Hypothalamus (tissue), 51 donors: ENCODE measurements at regions not wholly inside any gene's neighbourhood (a gene's known extent, or its start where the extent isn't known, plus 50 kb on each side); places are given as distances from the start of the nearest gene placed in this dataset.
A peak's percentile ranks its signal among the peaks of the same experiment; 100 is the strongest.

ENCODE experiments used
- DNase-seq, 51 donors: peaks; one replicate each; lab custom pipeline; 2025; lab: John Stamatoyannopoulos, UW

GRCh38 chr12:100737168-100737567 is 57.4 kb upstream of the ANO4 start:
- no peak for DNase-seq

GRCh38 chr12:100738086-100738485 is 56.5 kb upstream of the ANO4 start:
- DNase-seq, result no peak

- peak in 2 of 51 donors; percentile 4 to 27 for DNase-seq
Observed at GRCh38 chr12:100741084-100741711, 53.4 kb upstream of the ANO4 start.

- no peak for DNase-seq
Observed at GRCh38 chr12:100743060-100743459, 51.5 kb upstream of the ANO4 start.
